Loucy (cell line): ENCODE measurements at regions not wholly inside any gene's neighbourhood (a gene's known extent, or its start where the extent isn't known, plus 50 kb on each side); places are given as distances from the start of the nearest gene placed in this dataset.

Experiments used
- H2AFZ ChIP-seq: fragments of 200-600 bp; sonication (generic); 2 replicates; pipeline ENCODE4 v1.6.0; 2016; ENCODE audit warnings: antibody characterized with exemption, mild to moderate bottlenecking, low read length, moderate library complexity
- H3F3A ChIP-seq: fragments of 200-600 bp; 2 replicates; pipeline ENCODE4 v1.6.0; 2016; ENCODE audit warnings: antibody characterized with exemption, low read depth, mild to moderate bottlenecking
- H3K27me3 ChIP-seq: fragments of 200-600 bp; sonication (generic); 2 replicates; pipeline ENCODE4 v1.6.1; 2014; ENCODE audit warnings: low read length, mild to moderate bottlenecking; ENCODE audit not compliant: insufficient read depth, poor library complexity, severe bottlenecking
- H3K36me3 ChIP-seq: fragments of 200-600 bp; sonication (generic); 2 replicates; pipeline ENCODE4 v1.6.1; 2016; ENCODE audit warnings: low read length; ENCODE audit not compliant: insufficient read depth
- H3K4me1 ChIP-seq: fragments of 200-600 bp; sonication (generic); 2 replicates; pipeline ENCODE4 v1.5.1; 2014; ENCODE audit warnings: low read length, mild to moderate bottlenecking; ENCODE audit not compliant: insufficient read depth, poor library complexity, severe bottlenecking
- H3K4me2 ChIP-seq: fragments of 200-600 bp; sonication (generic); 2 replicates; pipeline ENCODE4 v1.6.0; 2014; ENCODE audit warnings: antibody characterized with exemption, low read length, low read depth, mild to moderate bottlenecking; ENCODE audit not compliant: poor library complexity, severe bottlenecking
- H3K4me3 ChIP-seq: fragments of 200-600 bp; sonication (generic); 2 replicates; pipeline ENCODE4 v1.5.1; 2014; ENCODE audit warnings: low read length, mild to moderate bottlenecking, mixed read lengths; ENCODE audit not compliant: poor library complexity, severe bottlenecking
- H3K79me2 ChIP-seq: fragments of 200-600 bp; sonication (generic); 2 replicates; pipeline ENCODE4 v1.6.1; 2014; ENCODE audit warnings: low read length; ENCODE audit not compliant: insufficient read depth
- H3K9ac ChIP-seq: fragments of 200-600 bp; sonication (generic); 2 replicates; pipeline ENCODE4 v1.6.0; 2014; ENCODE audit warnings: mild to moderate bottlenecking, low read depth, low read length, moderate library complexity; ENCODE audit not compliant: poor library complexity, severe bottlenecking
- H3K9me2 ChIP-seq: fragments of 200-600 bp; sonication (generic); replicated peaks from 2 replicates; pipeline ENCODE4 v1.6.1; 2016; ENCODE audit warnings: low read depth, low read length, mixed read lengths
- H3K9me3 ChIP-seq: fragments of 200-600 bp; sonication (generic); 2 replicates; pipeline ENCODE4 v1.6.1; 2014; ENCODE audit warnings: mild to moderate bottlenecking, antibody characterized with exemption, low read length, low read depth; ENCODE audit not compliant: insufficient read depth
- H4K20me1 ChIP-seq: fragments of 200-600 bp; sonication (generic); 2 replicates; pipeline ENCODE4 v1.6.0; 2014; ENCODE audit warnings: antibody characterized with exemption, low read length, mild to moderate bottlenecking; ENCODE audit not compliant: insufficient read depth, poor library complexity, severe bottlenecking
- CTCF ChIP-seq: fragments of 200-600 bp; sonication (generic); conservative IDR thresholded peaks from 2 replicates; pipeline ENCODE4 v1.5.1; 2014; ENCODE audit warnings: mild to moderate bottlenecking, antibody characterized with exemption, low read length
- EZH2phosphoT487 ChIP-seq: fragments of 200-600 bp; IDR thresholded peaks from 2 replicates; pipeline ENCODE4 v1.6.1; 2018; ENCODE audit warnings: antibody characterized with exemption, mild to moderate bottlenecking, moderate library complexity, borderline replicate concordance

DNA sequence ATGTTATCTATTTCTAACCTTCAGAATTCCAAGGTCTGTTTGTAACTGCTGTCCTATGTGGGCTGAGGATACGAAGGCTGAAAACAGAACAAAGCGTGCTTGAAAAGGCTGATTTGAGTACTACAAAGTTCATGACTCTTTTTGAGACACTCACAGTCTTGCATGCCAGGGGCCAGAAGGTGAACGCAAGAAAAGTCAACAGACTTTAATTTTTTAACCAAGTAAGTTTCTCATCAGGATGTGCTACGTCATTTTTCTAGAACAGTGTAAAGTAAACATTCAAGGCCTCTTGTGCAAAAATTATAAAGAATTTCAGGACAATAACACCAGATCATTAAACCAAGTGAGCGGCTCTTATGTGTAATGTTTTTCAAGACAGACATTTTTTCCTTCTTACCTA, 163.5 kb downstream of the COG6 start:
- H4K20me1 ChIP-seq: no peaks in the 10 kb centered on the region
- H3K27me3 ChIP-seq: no peaks in the 10 kb centered on the region
- H3K4me1 ChIP-seq: no peaks in the 10 kb centered on the region
- no peaks in the 10 kb centered on the region for H3F3A ChIP-seq
- no peaks in the 10 kb centered on the region for H3K36me3 ChIP-seq
- H3K4me3 ChIP-seq: no peak overlapping the region
- H3K79me2 ChIP-seq: no peaks in the 10 kb centered on the region
- no peak overlapping the region for H3K4me2 ChIP-seq
- TF ChIP-seq CTCF (no peak), EZH2phosphoT487 (no peak)
- no peaks in the 10 kb centered on the region for H3K9me3 ChIP-seq
- no peaks in the 10 kb centered on the region for H3K9me2 ChIP-seq
- H3K9ac ChIP-seq: no peak overlapping the region
- no peak overlapping the region for H2AFZ ChIP-seq

GRCh38 chr13:39820606-39821005, 165.1 kb downstream of the COG6 start:
- Histone ChIP-seq H3K36me3 (no peaks in the 10 kb centered on the region), H3F3A (no peaks in the 10 kb centered on the region), H3K9me3 (no peaks in the 10 kb centered on the region), H3K9me2 (no peaks in the 10 kb centered on the region), H4K20me1 (no peaks in the 10 kb centered on the region), H3K4me3 (no peak overlapping the region), H3K4me2 (no peak overlapping the region), H3K79me2 (no peaks in the 10 kb centered on the region), H2AFZ (no peak overlapping the region), H3K9ac (no peak overlapping the region), H3K4me1 (no peaks in the 10 kb centered on the region), H3K27me3 (no peaks in the 10 kb centered on the region)
- TF ChIP-seq EZH2phosphoT487: no peak
- TF ChIP-seq CTCF: no peak

DNA sequence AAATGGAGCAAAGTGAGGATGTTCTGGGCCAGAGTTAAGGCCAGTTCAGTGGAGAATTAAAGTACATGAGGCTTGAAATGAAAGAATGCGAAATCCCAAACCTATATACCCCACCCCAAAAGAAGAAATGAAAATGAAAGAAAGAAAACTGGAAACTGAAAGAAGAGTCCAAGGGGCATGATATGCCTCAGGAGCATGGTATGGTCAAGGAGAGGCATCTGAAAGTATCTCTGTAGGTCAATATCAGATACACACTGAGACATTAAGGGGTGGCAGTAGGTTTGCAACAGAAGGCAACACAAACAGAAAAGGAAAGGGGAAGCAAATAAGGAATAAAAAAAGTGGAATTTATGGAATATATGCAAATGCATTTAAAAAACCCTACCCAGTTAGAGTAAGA, 166.5 kb downstream of the COG6 start:
- H3K9ac ChIP-seq: no peak overlapping the region
- no peaks in the 10 kb centered on the region for H3K4me1 ChIP-seq
- no peak overlapping the region for H3K4me2 ChIP-seq
- H3K9me3 ChIP-seq: no peaks in the 10 kb centered on the region
- no peaks in the 10 kb centered on the region for H3K79me2 ChIP-seq
- no peak overlapping the region for H2AFZ ChIP-seq
- H3K9me2 ChIP-seq: no peaks in the 10 kb centered on the region
- no peak overlapping the region for H3K4me3 ChIP-seq
- H3K36me3 ChIP-seq: no peaks in the 10 kb centered on the region
- no peak for TF ChIP-seq EZH2phosphoT487
- no peak for TF ChIP-seq CTCF
- no peaks in the 10 kb centered on the region for H3K27me3 ChIP-seq
- H4K20me1 ChIP-seq: no peaks in the 10 kb centered on the region
- H3F3A ChIP-seq: no peaks in the 10 kb centered on the region
